ENCODE measurements at regions not wholly inside any gene's neighbourhood (a gene's known extent, or its start where the extent isn't known, plus 50 kb on each side); places are given as distances from the start of the nearest gene placed in this dataset.

GRCh38 chr15:92745845-92746271 lies 90.3 kb upstream of the FAM174B start:
- no peak for DNase-seq (ENCODE audit: low read depth)
- no peak for TF ChIP-seq CTCF (IDR thresholded peaks at IDR 0.05; ENCODE audit: insufficient read depth, low read depth, low read length)
- Histone ChIP-seq H3K4me3 (ENCODE audit: low read depth, low read length) (no peak overlapping the region), H3K27me3 (ENCODE audit: control insufficient read depth, insufficient read depth, low read length) (no peaks in the 10 kb centered on the region), H3K36me3 (ENCODE audit: control insufficient read depth, insufficient read depth, low read length) (no peaks in the 10 kb centered on the region)
- ChIA-PET CTCF (no interaction called here), POLR2A (no interaction called here)

GRCh38 chr15:92747047-92747446 lies 91.5 kb upstream of the FAM174B start:
- ChIA-PET POLR2A (no interaction called here), CTCF (no interaction called here)
- TF ChIP-seq CTCF (IDR thresholded peaks at IDR 0.05; ENCODE audit: insufficient read depth, low read depth, low read length), result no peak
- Histone ChIP-seq H3K27me3 (ENCODE audit: control insufficient read depth, insufficient read depth, low read length) (no peaks in the 10 kb centered on the region), H3K36me3 (ENCODE audit: control insufficient read depth, insufficient read depth, low read length) (no peaks in the 10 kb centered on the region), H3K4me3 (ENCODE audit: low read depth, low read length) (no peak overlapping the region)
- no peak for DNase-seq (ENCODE audit: low read depth)

GRCh38 chr15:92749216-92749615 lies 93.6 kb upstream of the FAM174B start:
- TF ChIP-seq CTCF (IDR thresholded peaks at IDR 0.05; ENCODE audit: insufficient read depth, low read depth, low read length), result no peak
- DNase-seq (ENCODE audit: low read depth), result no peak
- POLR2A ChIA-PET, result no interaction called here
- H3K4me3 ChIP-seq (ENCODE audit: low read depth, low read length), result no peak overlapping the region
- CTCF ChIA-PET, result no interaction called here
- no peaks in the 10 kb centered on the region for H3K36me3 ChIP-seq (ENCODE audit: control insufficient read depth, insufficient read depth, low read length)
- H3K27me3 ChIP-seq (ENCODE audit: control insufficient read depth, insufficient read depth, low read length), result no peaks in the 10 kb centered on the region

- DNase-seq (ENCODE audit: low read depth), result no peak
- POLR2A ChIA-PET, result no interaction called here
Measured at GRCh38 chr15:92749946-92750345, 94.4 kb upstream of the FAM174B start.

GRCh38 chr15:92751528-92751927 lies 96.0 kb upstream of the FAM174B start:
- ChIA-PET CTCF (no interaction called here), POLR2A (no interaction called here)
- Histone ChIP-seq H3K36me3 (ENCODE audit: control insufficient read depth, insufficient read depth, low read length) (no peaks in the 10 kb centered on the region), H3K4me3 (ENCODE audit: low read depth, low read length) (no peak overlapping the region), H3K27me3 (ENCODE audit: control insufficient read depth, insufficient read depth, low read length) (no peaks in the 10 kb centered on the region)
- DNase-seq (ENCODE audit: low read depth), result no peak
- no peak for TF ChIP-seq CTCF (IDR thresholded peaks at IDR 0.05; ENCODE audit: insufficient read depth, low read depth, low read length)

More at GRCh38 chr15:92749946-92750345, 94.4 kb upstream of the FAM174B start:
- TF ChIP-seq CTCF (IDR thresholded peaks at IDR 0.05; ENCODE audit: insufficient read depth, low read depth, low read length), result no peak
- Histone ChIP-seq H3K27me3 (ENCODE audit: control insufficient read depth, insufficient read depth, low read length) (no peaks in the 10 kb centered on the region), H3K4me3 (ENCODE audit: low read depth, low read length) (no peak overlapping the region), H3K36me3 (ENCODE audit: control insufficient read depth, insufficient read depth, low read length) (no peaks in the 10 kb centered on the region)
- CTCF ChIA-PET, result no interaction called here
